Caco-2 (cell line): ENCODE measurements at regions not wholly inside any gene's neighbourhood (a gene's known extent, or its start where the extent isn't known, plus 50 kb on each side); places are given as distances from the start of the nearest gene placed in this dataset.

Experiments used
- BruUV-seq: library from RNA; stranded (reverse); fragments of 400-500 nt; replicated peaks from 2 replicates; lab custom pipeline; 2021; lab: Mats Ljungman, UMichigan
- CTCF ChIA-PET: fragments of 300-600 bp; sonication (Branson Sonifier 250); formaldehyde crosslinking; loops from one replicate; lab custom pipeline; 2022; ENCODE audit warnings: antibody characterized with exemption; lab: Charles Lee
- POLR2A ChIA-PET: fragments of 300-600 bp; sonication (Branson Sonifier 250); formaldehyde crosslinking; loops from one replicate; lab custom pipeline; 2022; ENCODE audit warnings: antibody characterized with exemption; lab: Charles Lee
- DNase-seq, 2 experiments: peaks; one replicate each; pipeline versions ENCODE4 v3.0.0 to v3.0.0-alpha.2; 2020 to 2022
- H3K27me3 ChIP-seq: replicated peaks from 2 replicates; pipeline ENCODE4 v1.6.0; 2011; ENCODE audit warnings: low read length; ENCODE audit not compliant: control insufficient read depth, insufficient read depth
- H3K36me3 ChIP-seq: 2 replicates; pipeline ENCODE4 v1.5.1; 2011; ENCODE audit warnings: low read length; ENCODE audit not compliant: control insufficient read depth, insufficient read depth
- H3K4me1 ChIP-seq: fragments of 250-450 bp; sonication (Bioruptor Pico); 2 replicates; pipeline ENCODE4 v1.5.1; 2020; ENCODE audit warnings: mild to moderate bottlenecking
- H3K4me3 ChIP-seq: 2 replicates; pipeline ENCODE4 v1.5.1; 2011; ENCODE audit warnings: low read depth, mild to moderate bottlenecking, control low read depth, low read length
- H3K9me3 ChIP-seq: fragments of 250-450 bp; sonication (Bioruptor Pico); 2 replicates; pipeline ENCODE4 v1.5.1; 2020; ENCODE audit warnings: mild to moderate bottlenecking, moderate library complexity
- H3K27ac Mint-ChIP-seq: one replicate; pipeline ENCODE4 v1.8.0; 2022; ENCODE audit warnings: mixed read lengths; ENCODE audit not compliant: unreplicated experiment
- H3K27me3 Mint-ChIP-seq: one replicate; pipeline ENCODE4 v1.8.0; 2022; ENCODE audit warnings: mixed read lengths; ENCODE audit not compliant: insufficient read depth, unreplicated experiment
- H3K36me3 Mint-ChIP-seq: one replicate; pipeline ENCODE4 v1.8.0; 2022; ENCODE audit warnings: mild to moderate bottlenecking, mixed read lengths; ENCODE audit not compliant: insufficient read depth, unreplicated experiment
- H3K4me1 Mint-ChIP-seq: one replicate; pipeline ENCODE4 v1.8.0; 2022; ENCODE audit warnings: low read depth, mixed read lengths; ENCODE audit not compliant: unreplicated experiment
- H3K4me3 Mint-ChIP-seq: one replicate; pipeline ENCODE4 v1.8.0; 2022; ENCODE audit warnings: mild to moderate bottlenecking, moderate library complexity, mixed read lengths; ENCODE audit not compliant: unreplicated experiment
- H3K9me3 Mint-ChIP-seq: one replicate; pipeline ENCODE4 v1.8.0; 2022; ENCODE audit warnings: mixed read lengths; ENCODE audit not compliant: unreplicated experiment
- intact Hi-C: fragments of 100-400 bp; cut with micrococcal nuclease; formaldehyde crosslinking; loops from one replicate; pipeline ENCODE4 v1.10.0; 2022; ENCODE audit not compliant: unreplicated experiment
- TF ChIP-seq, protein P1 (sequence below), 2 experiments: fragments of 200-600 bp in 1 of 2; IDR thresholded peaks; 1 replicate in 1 of 2; 2 replicates in 1 of 2; pipeline versions ENCODE4 v1.5.1 to v1.8.0; 2011 to 2022; ENCODE audit warnings: antibody characterized with exemption in 1 of 2, control low read depth in 1 of 2, inconsistent platforms in 1 of 2, low read depth in 1 of 2, low read length in 1 of 2, mild to moderate bottlenecking in 1 of 2, moderate library complexity in 1 of 2; ENCODE audit not compliant: insufficient read depth in 1 of 2, severe bottlenecking in 1 of 2, unreplicated experiment in 1 of 2

DNA sequence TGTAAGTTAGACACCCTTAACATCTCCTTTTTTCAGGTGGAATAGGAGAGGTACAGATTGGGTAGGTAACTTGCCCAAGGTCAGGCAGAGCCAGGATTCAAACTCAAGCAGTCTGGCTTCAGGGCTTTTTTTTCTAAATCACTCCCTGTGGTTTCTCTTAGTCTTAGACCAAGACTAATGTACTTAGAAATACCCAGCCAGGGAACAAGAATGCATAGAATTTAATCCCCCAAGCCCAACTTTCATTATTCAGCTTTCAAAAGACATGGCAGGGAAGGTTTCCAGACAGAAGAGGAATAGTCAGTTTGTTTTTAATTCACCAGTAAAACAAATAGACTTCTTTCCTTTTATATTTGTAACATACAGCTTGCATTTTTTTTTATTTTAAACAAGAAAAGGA lies 305.2 kb upstream of the RBFOX1 start:
- ChIA-PET CTCF (interaction anchor here (0.6 to 1.1 kb wide), 2 partner anchors 186 to 326 kb away, joined by 3 read pairs; no protein-coding TSS in a partner anchor), POLR2A (no interaction called here)
- Histone ChIP-seq H3K36me3 (no peaks in the 10 kb centered on the region), H3K4me3 (no peak overlapping the region), H3K27me3 (no peaks in the 10 kb centered on the region), H3K4me1 (peaks cover 10% of the 10 kb centered on the region), H3K9me3 (no peaks in the 10 kb centered on the region)
- H3K27ac Mint-ChIP-seq: no peak overlapping the region
- no peak overlapping the region for H3K4me3 Mint-ChIP-seq
- intact Hi-C loops: loop anchor here (5.0 to 10.0 kb wide), 2 partner anchors 280 to 343 kb away; no protein-coding TSS in a partner anchor
- peaks cover 7% of the 10 kb centered on the region for H3K9me3 Mint-ChIP-seq
- H3K36me3 Mint-ChIP-seq: no peaks in the 10 kb centered on the region
- peaks cover 24% of the 10 kb centered on the region for H3K4me1 Mint-ChIP-seq
- H3K27me3 Mint-ChIP-seq: no peaks in the 10 kb centered on the region
- TF ChIP-seq, protein P1, sequence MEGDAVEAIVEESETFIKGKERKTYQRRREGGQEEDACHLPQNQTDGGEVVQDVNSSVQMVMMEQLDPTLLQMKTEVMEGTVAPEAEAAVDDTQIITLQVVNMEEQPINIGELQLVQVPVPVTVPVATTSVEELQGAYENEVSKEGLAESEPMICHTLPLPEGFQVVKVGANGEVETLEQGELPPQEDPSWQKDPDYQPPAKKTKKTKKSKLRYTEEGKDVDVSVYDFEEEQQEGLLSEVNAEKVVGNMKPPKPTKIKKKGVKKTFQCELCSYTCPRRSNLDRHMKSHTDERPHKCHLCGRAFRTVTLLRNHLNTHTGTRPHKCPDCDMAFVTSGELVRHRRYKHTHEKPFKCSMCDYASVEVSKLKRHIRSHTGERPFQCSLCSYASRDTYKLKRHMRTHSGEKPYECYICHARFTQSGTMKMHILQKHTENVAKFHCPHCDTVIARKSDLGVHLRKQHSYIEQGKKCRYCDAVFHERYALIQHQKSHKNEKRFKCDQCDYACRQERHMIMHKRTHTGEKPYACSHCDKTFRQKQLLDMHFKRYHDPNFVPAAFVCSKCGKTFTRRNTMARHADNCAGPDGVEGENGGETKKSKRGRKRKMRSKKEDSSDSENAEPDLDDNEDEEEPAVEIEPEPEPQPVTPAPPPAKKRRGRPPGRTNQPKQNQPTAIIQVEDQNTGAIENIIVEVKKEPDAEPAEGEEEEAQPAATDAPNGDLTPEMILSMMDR (IDR thresholded peaks at IDR 0.05; ENCODE audit: insufficient read depth in 1 of 2, low read depth in 1 of 2, low read length in 1 of 2, severe bottlenecking in 1 of 2, unreplicated experiment in 1 of 2): no peak
- BruUV-seq: no TSS peak
- no peak for DNase-seq

GRCh38 chr16:7026639-7027038 lies 306.0 kb upstream of the RBFOX1 start:
- H3K27me3 Mint-ChIP-seq: no peaks in the 10 kb centered on the region
- ChIA-PET POLR2A (no interaction called here), CTCF (interaction anchor here (1.1 to 1.5 kb wide), 3 partner anchors 53 to 342 kb away, joined by 3 to 16 read pairs (median 4); no protein-coding TSS in a partner anchor)
- no peak for DNase-seq
- H3K27ac Mint-ChIP-seq: no peak overlapping the region
- peaks cover 24% of the 10 kb centered on the region for H3K4me1 Mint-ChIP-seq
- peaks cover 10% of the 10 kb centered on the region for H3K4me1 ChIP-seq
- no peak overlapping the region for H3K4me3 ChIP-seq
- H3K36me3 Mint-ChIP-seq: no peaks in the 10 kb centered on the region
- H3K4me3 Mint-ChIP-seq: no peak overlapping the region
- no peaks in the 10 kb centered on the region for H3K27me3 ChIP-seq
- TF ChIP-seq, protein P1 (IDR thresholded peaks at IDR 0.05; ENCODE audit: insufficient read depth in 1 of 2, low read depth in 1 of 2, low read length in 1 of 2, severe bottlenecking in 1 of 2, unreplicated experiment in 1 of 2): no peak
- intact Hi-C loops: loop anchor here (5.0 to 10.0 kb wide), 2 partner anchors 281 to 342 kb away; no protein-coding TSS in a partner anchor
- no peaks in the 10 kb centered on the region for H3K9me3 ChIP-seq
- BruUV-seq: no TSS peak
- no peaks in the 10 kb centered on the region for H3K36me3 ChIP-seq
- H3K9me3 Mint-ChIP-seq: peaks cover 7% of the 10 kb centered on the region

GRCh38 chr16:7025616-7026190 lies 306.9 kb upstream of the RBFOX1 start:
- H3K4me1 ChIP-seq: peaks cover 3% of the 10 kb centered on the region
- no peaks in the 10 kb centered on the region for H3K27me3 Mint-ChIP-seq
- no TSS peak for BruUV-seq
- H3K36me3 Mint-ChIP-seq: no peaks in the 10 kb centered on the region
- H3K36me3 ChIP-seq: no peaks in the 10 kb centered on the region
- H3K4me3 Mint-ChIP-seq: no peak overlapping the region
- no peaks in the 10 kb centered on the region for H3K27me3 ChIP-seq
- no peak overlapping the region for H3K4me3 ChIP-seq
- TF ChIP-seq, protein P1 (IDR thresholded peaks at IDR 0.05; ENCODE audit: insufficient read depth in 1 of 2, low read depth in 1 of 2, low read length in 1 of 2, severe bottlenecking in 1 of 2, unreplicated experiment in 1 of 2): peak; percentile 68 to 78
- H3K27ac Mint-ChIP-seq: no peak overlapping the region
- peak; percentile 78 to 83 for DNase-seq
- ChIA-PET CTCF (interaction anchor here (0.6 to 1.5 kb wide), 17 partner anchors 8 to 896 kb away, joined by 3 to 16 read pairs (median 4); no protein-coding TSS in a partner anchor), POLR2A (no interaction called here)
- H3K9me3 ChIP-seq: no peaks in the 10 kb centered on the region
- peaks cover 7% of the 10 kb centered on the region for H3K9me3 Mint-ChIP-seq
- peaks cover 17% of the 10 kb centered on the region for H3K4me1 Mint-ChIP-seq
- intact Hi-C loops: loop anchor here (1.0 to 10.0 kb wide), 4 partner anchors 31 to 341 kb away; no protein-coding TSS in a partner anchor
